K562 (cell line): ENCODE measurements at regions not wholly inside any gene's neighbourhood (a gene's known extent, or its start where the extent isn't known, plus 50 kb on each side); places are given as distances from the start of the nearest gene placed in this dataset.

Source experiments
- ATAC-seq: fragments of 200-7000 bp; cut with Tn5 transposase; 3 replicates; pipeline ENCODE4 v1.9.1; 2020; ENCODE audit warnings: moderate library complexity
- BruUV-seq: library from RNA; stranded (reverse); fragments of 400-500 nt; replicated peaks from 2 replicates; lab custom pipeline; 2021; lab: Mats Ljungman, UMichigan
- CTCF ChIA-PET: fragments of 300-600 bp; formaldehyde crosslinking; extraction: SDS; loops from one replicate; lab custom pipeline; 2021; ENCODE audit warnings: low intra/inter-chr PET ratio; lab: Yijun Ruan, JAX
- POLR2A ChIA-PET: fragments of 300-600, 350-650 bp; sonication (Branson Sonifier 250); formaldehyde crosslinking; extraction: SDS; loops from one replicate; lab custom pipeline; 2021; ENCODE audit warnings: antibody characterized with exemption, inconsistent platforms; lab: Yijun Ruan, JAX
- DNase-seq, 4 experiments: peaks; one replicate each; pipeline versions ENCODE4 v3.0.0 to v3.0.0-alpha.2; 2011 to 2018; ENCODE audit warnings: low spot score in 3 of 4, mixed read lengths in 3 of 4; ENCODE audit errors: extremely low read depth in 1 of 4
- FAIRE-seq: peaks from 2 replicates; lab custom pipeline; 2011; peaks lifted over from hg19 to GRCh38; lab: Jason Lieb, UNC
- H2AFZ ChIP-seq: 2 replicates; pipeline ENCODE4 v1.6.0; 2011; ENCODE audit warnings: low read depth, low read length, control low read depth, inconsistent platforms
- H3K27ac ChIP-seq: fragments of 200-600 bp; 3 replicates; pipeline ENCODE4 v1.8.0; 2011; ENCODE audit warnings: low read depth, mild to moderate bottlenecking, control low read depth, inconsistent platforms, low read length, moderate library complexity, mixed read lengths; ENCODE audit errors: extremely low read depth
- H3K27me3 ChIP-seq, 2 experiments: fragments of 300-600 bp in 1 of 2; 2 replicates in 1 of 2; 3 replicates in 1 of 2; pipeline versions ENCODE4 v1.6.0 to v1.8.0; 2011; ENCODE audit warnings: inconsistent platforms in 2 of 2, low read length in 2 of 2, mild to moderate bottlenecking in 1 of 2, mixed read lengths in 1 of 2, moderate library complexity in 1 of 2; ENCODE audit not compliant: control insufficient read depth in 2 of 2, insufficient read depth in 2 of 2
- H3K36me3 ChIP-seq: fragments of 300-600 bp; 3 replicates; pipeline ENCODE4 v1.8.0; 2011; ENCODE audit warnings: mild to moderate bottlenecking, low read length, inconsistent platforms; ENCODE audit not compliant: control insufficient read depth, insufficient read depth
- H3K4me1 ChIP-seq, 2 experiments: fragments of 200-600 bp in 1 of 2; replicated peaks in 1 of 2; 2 replicates in 1 of 2; 3 replicates in 1 of 2; pipeline versions ENCODE4 v1.5.1 to v1.8.0; 2011; ENCODE audit warnings: inconsistent platforms in 2 of 2, low read length in 2 of 2, mild to moderate bottlenecking in 1 of 2, mixed read lengths in 1 of 2, moderate library complexity in 1 of 2; ENCODE audit not compliant: control insufficient read depth in 2 of 2, insufficient read depth in 2 of 2
- H3K4me2 ChIP-seq: 2 replicates; pipeline ENCODE4 v1.6.1; 2011; ENCODE audit warnings: low read length, control low read depth, inconsistent platforms, mixed read lengths; ENCODE audit not compliant: insufficient read depth
- H3K4me3 ChIP-seq: fragments of 200-600 bp; sonication (generic), shearing (Covaris generic); 2 replicates; pipeline ENCODE4 v1.5.1; 2016; ENCODE audit warnings: control low read depth, inconsistent platforms
- H3K79me2 ChIP-seq: fragments of 200-600 bp; 3 replicates; pipeline ENCODE4 v1.8.0; 2011; ENCODE audit warnings: low read length, inconsistent platforms; ENCODE audit not compliant: control insufficient read depth, insufficient read depth
- H3K9ac ChIP-seq, 2 experiments: 2 replicates each; pipeline versions ENCODE4 v1.6.0 to v1.6.1; 2011; ENCODE audit warnings: low read depth in 2 of 2, low read length in 2 of 2, control low read depth in 1 of 2, inconsistent platforms in 1 of 2, mild to moderate bottlenecking in 1 of 2, mixed read lengths in 1 of 2; ENCODE audit not compliant: insufficient read depth in 1 of 2
- H3K9me1 ChIP-seq: one replicate; pipeline ENCODE4 v1.6.0; 2011; ENCODE audit warnings: inconsistent platforms, mild to moderate bottlenecking, low read length, moderate library complexity; ENCODE audit not compliant: control insufficient read depth, insufficient read depth
- H3K9me3 ChIP-seq: replicated peaks from 2 replicates; pipeline ENCODE4 v1.5.1; 2011; ENCODE audit warnings: low read depth, low read length, inconsistent platforms; ENCODE audit not compliant: control insufficient read depth, insufficient read depth
- H4K20me1 ChIP-seq: replicated peaks from 2 replicates; pipeline ENCODE4 v1.6.1; 2011; ENCODE audit warnings: low read length, inconsistent platforms, mixed read lengths; ENCODE audit not compliant: control insufficient read depth, insufficient read depth
- BRF1 ChIP-seq: IDR thresholded peaks from 3 replicates; pipeline ENCODE4 v1.6.1; 2011; ENCODE audit warnings: borderline replicate concordance, mild to moderate bottlenecking; ENCODE audit not compliant: insufficient read length; ENCODE audit errors: extremely low read depth
- CBFA2T3 ChIP-seq: fragments of 450-650 bp; IDR thresholded peaks from 2 replicates; pipeline ENCODE4 v1.6.1; 2017
- CBX1 ChIP-seq: sonication (generic); IDR thresholded peaks from 2 replicates; pipeline ENCODE4 v1.6.1; 2016; ENCODE audit warnings: antibody characterized with exemption, low read depth, mild to moderate bottlenecking
- RFX1 ChIP-seq: fragments of 450-650 bp; IDR thresholded peaks from 2 replicates; pipeline ENCODE4 v1.6.1; 2016; ENCODE audit warnings: mild to moderate bottlenecking, moderate library complexity
- SMARCA4 ChIP-seq: fragments of 450-650 bp; IDR thresholded peaks from 2 replicates; pipeline ENCODE4 v1.6.1; 2016
- TEAD1 ChIP-seq, 2 experiments: fragments of 450-650 bp in 1 of 2; sonication (generic) in 1 of 2; formaldehyde crosslinking; IDR thresholded peaks; 2 replicates each; pipeline versions ENCODE4 v1.4.0 to v1.8.0; 2020 to 2022; ENCODE audit warnings: mild to moderate bottlenecking in 2 of 2, missing genetic modification reagents in 1 of 2
- ZC3H8 ChIP-seq: fragments of 450-650 bp; IDR thresholded peaks from 2 replicates; pipeline ENCODE4 v1.6.1; 2017
- ZNF184 ChIP-seq: sonication (generic); formaldehyde crosslinking; IDR thresholded peaks from 2 replicates; pipeline ENCODE4 v1.5.0; 2020; ENCODE audit warnings: missing genetic modification reagents
- whole genome bisulfite sequencing: fragments of 100-300 bp; shearing (Covaris generic); methylation state at CpG from one replicate; pipeline ENCODE4 v1.1.6; 2016; ENCODE audit warnings: low coverage, mixed read lengths; ENCODE audit not compliant: insufficient coverage; ENCODE audit errors: missing lambda C conversion rate; 5-methylcytosine and 5-hydroxymethylcytosine counted together
- in situ Hi-C: fragments of 300-500 bp; cut with MboI; formaldehyde crosslinking; loops from 4 replicates; pipeline ENCODE4 v1.15.0; 2018; ENCODE audit warnings: inconsistent platforms, mixed read lengths
- intact Hi-C: fragments of 100-400 bp; cut with micrococcal nuclease; formaldehyde crosslinking; loops from 2 replicates; pipeline ENCODE4 v1.14.2; 2022
- TF ChIP-seq, protein P1 (sequence below): fragments of 200-800 bp; sonication (Bioruptor generic); IDR thresholded peaks from 2 replicates; pipeline ENCODE4 v1.6.1; 2017; ENCODE audit warnings: missing genetic modification characterization, missing compliant biosample characterization
- TF ChIP-seq, protein P2 (sequence below): fragments of 250-450 bp; sonication (Bioruptor Pico); IDR thresholded peaks from 2 replicates; pipeline ENCODE4 v1.5.1; 2021; ENCODE audit warnings: mild to moderate bottlenecking

DNA sequence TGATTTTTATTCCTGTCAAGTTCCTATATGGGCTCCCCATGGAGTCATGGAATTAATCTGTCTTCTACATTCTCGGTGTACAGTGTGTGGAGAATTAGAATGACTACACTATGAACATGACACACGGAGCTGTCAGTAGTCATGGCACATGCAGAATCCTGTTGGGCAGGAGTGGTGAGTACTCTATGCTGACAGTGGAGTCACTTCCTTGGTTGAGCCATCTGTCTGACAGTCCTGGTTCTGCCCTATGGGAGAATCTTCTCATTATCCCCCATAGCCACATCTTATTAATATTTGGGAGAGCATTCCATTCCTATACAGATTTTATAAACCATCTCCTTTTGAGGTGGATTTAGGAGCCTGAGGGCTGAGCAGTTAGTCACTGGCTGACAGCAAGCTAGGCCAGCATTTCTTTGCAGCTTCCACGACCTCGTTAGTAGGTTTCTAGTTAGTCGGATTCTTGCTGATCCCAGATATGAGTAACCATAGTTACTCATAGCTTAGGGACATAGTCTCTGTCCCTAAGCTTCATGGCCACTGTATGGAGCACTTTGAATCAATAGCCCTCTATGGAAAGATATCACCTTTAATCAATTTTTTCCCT is 90.6 kb downstream of the MDH1 start:
- no peaks in the 10 kb centered on the region for H3K9me1 ChIP-seq
- H3K27me3 ChIP-seq: peaks cover 0 to 7% of the 10 kb centered on the region in 2 experiments; a peak in 3 of 5 replicates
- CTCF ChIA-PET: interaction anchor here (0.7 kb wide), 1 partner anchor 210 kb away, joined by 4 read pairs; no protein-coding TSS in a partner anchor
- 0% methylated on average over 5 of the region's 5 CpGs for WGBS
- no peaks in the 10 kb centered on the region for H3K36me3 ChIP-seq
- H3K4me2 ChIP-seq: no peak overlapping the region
- no TSS peak for BruUV-seq
- H3K4me1 ChIP-seq: no peaks in the 10 kb centered on the region
- H3K9me3 ChIP-seq: no peaks in the 10 kb centered on the region
- no peak overlapping the region for H3K4me3 ChIP-seq
- intact Hi-C loops: no loop called here
- H3K9ac ChIP-seq: no peak overlapping the region
- no peaks in the 10 kb centered on the region for H3K79me2 ChIP-seq
- no peak for ATAC-seq
- TF ChIP-seq RFX1 (peak; percentile 40; the same call in 1 of the 2 replicates), BRF1 (no peak)
- TF ChIP-seq, all 486 proteins: peak for 1
- Histone ChIP-seq H2AFZ (no peak overlapping the region), H4K20me1 (no peaks in the 10 kb centered on the region), H3K27ac (no peak overlapping the region)
- POLR2A ChIA-PET: interaction anchor here (1.4 to 1.8 kb wide), 2 partner anchors 10 kb away, joined by 4 to 6 read pairs; no protein-coding TSS in a partner anchor
- FAIRE-seq (no peak), DNase-seq (no peak)
- in situ Hi-C loops: no loop called here

DNA sequence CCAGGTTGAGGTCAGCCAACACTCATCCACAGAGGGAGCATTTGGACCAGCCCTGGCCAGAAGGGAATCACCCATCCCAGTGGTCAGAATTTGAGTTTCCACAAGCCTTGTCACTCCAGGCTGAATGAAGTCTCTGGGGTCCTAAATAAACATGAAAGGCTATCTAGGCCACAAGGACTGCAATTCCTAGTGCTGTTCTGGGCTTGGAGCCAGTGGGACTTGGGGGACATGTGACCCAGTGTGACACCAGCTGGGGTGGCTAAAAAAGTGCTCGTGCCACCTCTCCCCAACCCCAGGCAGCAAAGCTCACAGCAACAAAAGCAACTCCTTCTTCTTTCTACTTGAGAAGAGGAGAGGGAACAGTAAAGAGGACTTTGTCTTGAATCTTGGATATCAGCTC is 91.7 kb downstream of the MDH1 start:
- Histone ChIP-seq H3K27me3 (peaks cover 0 to 7% of the 10 kb centered on the region in 2 experiments; a peak in 3 of 5 replicates), H3K9me3 (no peaks in the 10 kb centered on the region), H3K27ac (no peak overlapping the region), H3K79me2 (no peaks in the 10 kb centered on the region), H3K9ac (no peak overlapping the region), H3K4me1 (no peaks in the 10 kb centered on the region), H3K36me3 (no peaks in the 10 kb centered on the region), H2AFZ (no peak overlapping the region), H3K4me2 (no peak overlapping the region), H3K9me1 (no peaks in the 10 kb centered on the region), H4K20me1 (no peaks in the 10 kb centered on the region), H3K4me3 (no peak overlapping the region)
- no peak for FAIRE-seq
- no TSS peak for BruUV-seq
- WGBS: 0% methylated on average over 1 of the region's 1 CpG
- no peak for ATAC-seq
- POLR2A ChIA-PET: interaction anchor here (0.7 to 1.8 kb wide), 2 partner anchors 9 to 512 kb away, joined by 3 to 4 read pairs; no protein-coding TSS in a partner anchor
- intact Hi-C loops (no loop called here), in situ Hi-C loops (no loop called here)
- DNase-seq: no peak
- CTCF ChIA-PET: interaction anchor here (0.6 to 0.7 kb wide), 2 partner anchors 8 to 302 kb away, joined by 3 read pairs; no protein-coding TSS in a partner anchor
- TF ChIP-seq SMARCA4 (no peak), ZNF184 (CRISPR knock-in tag) (no peak), TEAD1 (CRISPR knock-in tag; IDR thresholded peaks at IDR 0.05) (no peak), ZC3H8 (no peak), CBFA2T3 (no peak), CBX1 (no peak)
- TF ChIP-seq, protein P1, sequence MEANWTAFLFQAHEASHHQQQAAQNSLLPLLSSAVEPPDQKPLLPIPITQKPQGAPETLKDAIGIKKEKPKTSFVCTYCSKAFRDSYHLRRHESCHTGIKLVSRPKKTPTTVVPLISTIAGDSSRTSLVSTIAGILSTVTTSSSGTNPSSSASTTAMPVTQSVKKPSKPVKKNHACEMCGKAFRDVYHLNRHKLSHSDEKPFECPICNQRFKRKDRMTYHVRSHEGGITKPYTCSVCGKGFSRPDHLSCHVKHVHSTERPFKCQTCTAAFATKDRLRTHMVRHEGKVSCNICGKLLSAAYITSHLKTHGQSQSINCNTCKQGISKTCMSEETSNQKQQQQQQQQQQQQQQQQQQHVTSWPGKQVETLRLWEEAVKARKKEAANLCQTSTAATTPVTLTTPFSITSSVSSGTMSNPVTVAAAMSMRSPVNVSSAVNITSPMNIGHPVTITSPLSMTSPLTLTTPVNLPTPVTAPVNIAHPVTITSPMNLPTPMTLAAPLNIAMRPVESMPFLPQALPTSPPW: no peak
- TF ChIP-seq, protein P2, sequence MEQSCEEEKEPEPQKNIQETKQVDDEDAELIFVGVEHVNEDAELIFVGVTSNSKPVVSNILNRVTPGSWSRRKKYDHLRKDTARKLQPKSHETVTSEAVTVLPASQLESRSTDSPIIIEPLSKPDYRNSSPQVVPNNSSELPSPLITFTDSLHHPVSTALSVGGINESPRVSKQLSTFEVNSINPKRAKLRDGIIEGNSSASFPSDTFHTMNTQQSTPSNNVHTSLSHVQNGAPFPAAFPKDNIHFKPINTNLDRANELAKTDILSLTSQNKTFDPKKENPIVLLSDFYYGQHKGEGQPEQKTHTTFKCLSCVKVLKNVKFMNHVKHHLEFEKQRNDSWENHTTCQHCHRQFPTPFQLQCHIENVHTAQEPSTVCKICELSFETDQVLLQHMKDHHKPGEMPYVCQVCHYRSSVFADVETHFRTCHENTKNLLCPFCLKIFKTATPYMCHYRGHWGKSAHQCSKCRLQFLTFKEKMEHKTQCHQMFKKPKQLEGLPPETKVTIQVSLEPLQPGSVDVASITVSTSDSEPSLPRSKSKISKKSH: no peak
